ENCODE measurements at regions not wholly inside any gene's neighbourhood (a gene's known extent, or its start where the extent isn't known, plus 50 kb on each side); places are given as distances from the start of the nearest gene placed in this dataset.
"Not testable (repeated sequence)": the region's sequence is repeated elsewhere in the genome, so short reads cannot be mapped to it uniquely, and the experiment has no call there.

GRCh38 chr13:58461217-58461616, 829.7 kb downstream of the PCDH17 start:
- H3K9me3 Mint-ChIP-seq = peaks cover 2 to 9% of the 10 kb centered on the region in 2 donors
- no peaks in the 10 kb centered on the region for H3K4me1 Mint-ChIP-seq (ENCODE audit: low read depth)
- no peaks in the 10 kb centered on the region for H3K27me3 Mint-ChIP-seq (ENCODE audit: low read depth)
- ATAC-seq (replicated peaks in 1 of 2) = no peak
- DNase-seq = no peak
- H3K4me3 Mint-ChIP-seq = no peak overlapping the region
- no peaks in the 10 kb centered on the region for H3K36me3 Mint-ChIP-seq (ENCODE audit: insufficient read depth in 2 of 2)
- H3K27ac Mint-ChIP-seq = no peak overlapping the region

DNA sequence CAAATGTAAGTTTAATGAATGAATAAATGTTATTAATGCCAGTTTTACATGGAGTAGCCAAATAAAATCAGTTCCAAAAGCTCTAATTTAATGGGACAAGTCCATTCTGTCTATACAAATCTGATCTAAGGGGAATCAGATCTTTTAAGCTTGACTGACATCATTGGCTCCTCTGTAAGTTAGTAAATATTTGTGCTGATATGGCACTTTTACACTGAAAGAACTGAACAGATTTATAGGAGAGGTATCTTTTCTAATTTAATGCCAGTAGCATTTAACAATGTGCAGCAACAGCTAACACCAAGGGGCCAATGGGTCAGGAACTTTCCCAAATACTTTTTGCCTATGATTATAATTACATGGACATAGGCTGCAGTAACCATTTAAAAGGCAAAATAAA, 832.3 kb downstream of the PCDH17 start:
- Mint-ChIP-seq H3K27me3 (ENCODE audit: low read depth) (no peaks in the 10 kb centered on the region), H3K4me1 (ENCODE audit: low read depth) (no peaks in the 10 kb centered on the region), H3K27ac (no peak overlapping the region), H3K4me3 (no peak overlapping the region), H3K36me3 (ENCODE audit: insufficient read depth in 2 of 2) (no peaks in the 10 kb centered on the region), H3K9me3 (peaks cover 3 to 6% of the 10 kb centered on the region in 2 donors)
- no peak for ATAC-seq (replicated peaks in 1 of 2)
- no peak for DNase-seq

DNA sequence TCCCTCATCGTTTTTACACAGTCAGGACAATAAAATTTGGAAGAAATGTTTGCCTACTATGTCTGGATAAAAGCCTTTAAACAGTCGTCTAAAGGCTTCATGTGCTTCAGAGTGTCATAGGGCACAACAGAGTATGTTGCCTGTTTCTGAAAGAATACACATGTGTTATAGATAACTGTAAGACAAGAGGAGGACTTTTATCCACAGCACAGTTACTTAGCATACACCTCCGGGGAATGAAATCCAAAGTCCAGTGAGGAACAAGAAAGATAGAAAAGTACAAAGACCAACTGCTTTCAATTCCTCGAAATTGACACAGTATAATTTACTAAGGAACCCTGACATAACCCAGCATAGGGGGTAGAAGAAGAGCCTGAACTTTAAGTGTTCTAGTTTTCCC, 835.6 kb downstream of the PCDH17 start:
- DNase-seq (no peak), ATAC-seq (replicated peaks in 1 of 2) (no peak)
- no peak overlapping the region for H3K4me3 Mint-ChIP-seq
- H3K36me3 Mint-ChIP-seq (ENCODE audit: insufficient read depth in 2 of 2) = no peaks in the 10 kb centered on the region
- no peaks in the 10 kb centered on the region for H3K4me1 Mint-ChIP-seq (ENCODE audit: low read depth)
- H3K27ac Mint-ChIP-seq = no peak overlapping the region
- H3K27me3 Mint-ChIP-seq (ENCODE audit: low read depth) = no peaks in the 10 kb centered on the region
- H3K9me3 Mint-ChIP-seq = peaks cover 5 to 9% of the 10 kb centered on the region in 2 donors

GRCh38 chr13:58472483-58472882, 840.9 kb downstream of the PCDH17 start:
- ATAC-seq (replicated peaks in 1 of 2) = no peak
- H3K9me3 Mint-ChIP-seq = peaks cover 4 to 5% of the 10 kb centered on the region in 2 donors
- H3K4me1 Mint-ChIP-seq (ENCODE audit: low read depth) = no peaks in the 10 kb centered on the region
- DNase-seq = no peak
- no peaks in the 10 kb centered on the region for H3K36me3 Mint-ChIP-seq (ENCODE audit: insufficient read depth in 2 of 2)
- H3K4me3 Mint-ChIP-seq = no peak overlapping the region
- H3K27me3 Mint-ChIP-seq (ENCODE audit: low read depth) = no peaks in the 10 kb centered on the region
- H3K27ac Mint-ChIP-seq = no peak overlapping the region

- Mint-ChIP-seq H3K36me3 (ENCODE audit: insufficient read depth in 2 of 2) (no peaks in the 10 kb centered on the region), H3K4me3 (no peak overlapping the region), H3K27me3 (ENCODE audit: low read depth) (no peaks in the 10 kb centered on the region)
These were observed 843.0 kb downstream of the PCDH17 start for GRCh38 chr13:58474581-58474980.

DNA sequence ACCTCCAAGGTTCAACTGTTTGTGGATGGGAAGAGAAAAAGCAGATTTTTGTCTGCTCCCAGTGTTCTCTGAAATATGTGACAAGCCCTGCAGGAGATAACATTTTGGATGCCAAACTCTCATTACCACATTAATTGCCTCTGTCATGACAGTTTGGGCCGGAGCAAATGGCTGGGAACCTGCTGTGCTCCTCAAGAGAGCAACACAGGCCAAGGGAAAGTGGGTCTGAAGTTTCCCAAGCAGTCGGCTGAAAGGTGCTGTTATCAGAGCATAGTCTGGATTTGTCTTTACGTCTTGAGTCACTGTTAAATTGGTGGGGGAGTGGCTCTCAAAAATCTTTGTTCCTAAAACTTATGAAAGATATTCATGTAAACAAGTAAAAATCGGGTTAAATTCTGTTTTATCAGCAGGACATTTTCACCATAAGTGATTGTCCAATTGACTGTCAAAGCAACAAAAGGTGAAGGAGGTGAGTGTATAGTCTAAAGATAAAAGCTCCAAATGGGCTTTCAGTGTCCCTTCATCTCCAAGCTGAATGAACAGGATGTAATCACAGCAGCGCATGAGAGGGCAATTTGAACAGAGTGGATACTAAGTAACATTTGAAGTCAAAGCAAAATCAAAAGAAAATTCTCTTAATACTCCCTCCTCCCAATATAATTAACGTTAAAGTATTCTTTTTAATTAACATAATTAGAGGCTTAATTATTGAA, 844.8 kb downstream of the PCDH17 start:
- no peak for DNase-seq
- Mint-ChIP-seq H3K4me1 (ENCODE audit: low read depth) (no peaks in the 10 kb centered on the region), H3K27ac (no peak overlapping the region), H3K4me3 (no peak overlapping the region), H3K27me3 (ENCODE audit: low read depth) (no peaks in the 10 kb centered on the region), H3K36me3 (ENCODE audit: insufficient read depth in 2 of 2) (no peaks in the 10 kb centered on the region), H3K9me3 (peaks cover 5 to 8% of the 10 kb centered on the region in 2 donors)
- ATAC-seq (replicated peaks in 1 of 2) = no peak

More at GRCh38 chr13:58474581-58474980, 843.0 kb downstream of the PCDH17 start:
- Mint-ChIP-seq H3K9me3 (peaks cover 6% of the 10 kb centered on the region in 2 donors), H3K27ac (no peak overlapping the region), H3K4me1 (ENCODE audit: low read depth) (no peaks in the 10 kb centered on the region)
- DNase-seq = no peak
- no peak for ATAC-seq (replicated peaks in 1 of 2)

DNA sequence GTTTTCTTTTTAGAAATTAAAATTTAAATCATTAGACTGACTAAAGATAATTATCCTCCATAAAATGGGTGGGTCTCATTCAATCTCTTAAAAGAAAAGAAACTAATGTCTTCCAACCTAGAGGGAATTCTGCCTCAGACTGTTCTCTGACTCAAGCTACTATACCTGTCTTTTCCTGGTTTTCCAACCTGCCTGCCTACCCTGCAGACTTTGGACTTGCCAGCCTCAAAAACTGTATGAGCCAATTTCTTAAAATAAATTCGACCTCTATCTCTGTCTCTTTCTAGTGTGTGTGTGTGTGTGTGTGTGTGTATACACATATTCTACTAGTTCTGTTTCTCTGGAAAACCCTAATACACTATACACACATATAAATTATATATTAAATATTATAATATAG, 847.3 kb downstream of the PCDH17 start:
- Mint-ChIP-seq H3K27ac (no peak overlapping the region), H3K36me3 (ENCODE audit: insufficient read depth in 2 of 2) (no peaks in the 10 kb centered on the region), H3K4me1 (ENCODE audit: low read depth) (no peaks in the 10 kb centered on the region), H3K27me3 (ENCODE audit: low read depth) (no peaks in the 10 kb centered on the region), H3K4me3 (no peak overlapping the region), H3K9me3 (peaks cover 6 to 8% of the 10 kb centered on the region in 2 donors)
- ATAC-seq (replicated peaks in 1 of 2) = no peak
- no peak for DNase-seq

DNA sequence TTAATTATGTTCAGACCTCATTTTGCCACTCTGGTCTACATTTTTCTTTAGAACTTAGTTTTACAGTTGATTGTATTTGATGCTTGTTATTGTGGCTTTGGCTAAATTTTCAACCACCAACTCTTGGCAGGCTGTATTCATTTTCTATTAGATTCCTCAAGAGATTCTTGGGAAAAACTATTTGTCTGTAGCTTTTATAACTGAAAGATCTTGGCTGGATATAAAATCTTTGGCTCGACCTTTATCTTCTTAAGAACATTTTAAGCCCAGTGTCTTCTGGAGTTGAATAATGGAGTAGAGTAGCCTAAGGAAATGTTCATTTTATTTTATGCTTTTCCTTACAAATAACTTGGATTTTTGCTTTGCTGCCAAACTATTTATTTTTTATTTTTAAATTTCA, 848.5 kb downstream of the PCDH17 start:
- Mint-ChIP-seq H3K4me3 (no peak overlapping the region), H3K36me3 (ENCODE audit: insufficient read depth in 2 of 2) (no peaks in the 10 kb centered on the region), H3K27me3 (ENCODE audit: low read depth) (no peaks in the 10 kb centered on the region), H3K9me3 (peaks cover 6 to 8% of the 10 kb centered on the region in 2 donors), H3K4me1 (ENCODE audit: low read depth) (no peaks in the 10 kb centered on the region), H3K27ac (no peak overlapping the region)
- DNase-seq = no peak
- no peak for ATAC-seq (replicated peaks in 1 of 2)

DNA sequence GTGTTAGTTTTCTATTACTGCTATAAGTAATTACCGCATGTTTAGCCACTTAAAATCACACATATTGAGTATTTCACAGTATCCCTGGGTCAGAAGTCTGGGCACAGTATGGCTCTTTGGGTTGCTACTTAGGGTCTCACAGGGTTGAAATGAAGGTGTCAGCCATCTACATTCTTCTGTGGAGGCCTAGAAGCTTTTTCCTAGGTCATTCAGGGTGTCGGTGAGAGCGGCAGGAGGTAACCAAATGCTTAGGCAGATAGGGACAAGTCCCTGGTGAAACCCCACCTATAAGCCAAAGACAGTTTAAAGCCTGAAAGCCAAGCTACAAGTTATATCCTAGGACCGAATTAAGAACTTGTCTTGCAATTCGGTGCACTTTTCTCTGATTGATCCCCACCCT, 856.7 kb downstream of the PCDH17 start:
- Mint-ChIP-seq H3K4me3 (no peak overlapping the region), H3K36me3 (ENCODE audit: insufficient read depth in 2 of 2) (no peaks in the 10 kb centered on the region), H3K27ac (no peak overlapping the region), H3K4me1 (ENCODE audit: low read depth) (no peaks in the 10 kb centered on the region), H3K27me3 (ENCODE audit: low read depth) (no peaks in the 10 kb centered on the region), H3K9me3 (peaks cover 0 to 3% of the 10 kb centered on the region in 2 donors)
- no peak for DNase-seq
- ATAC-seq (replicated peaks in 1 of 2) = no peak

DNA sequence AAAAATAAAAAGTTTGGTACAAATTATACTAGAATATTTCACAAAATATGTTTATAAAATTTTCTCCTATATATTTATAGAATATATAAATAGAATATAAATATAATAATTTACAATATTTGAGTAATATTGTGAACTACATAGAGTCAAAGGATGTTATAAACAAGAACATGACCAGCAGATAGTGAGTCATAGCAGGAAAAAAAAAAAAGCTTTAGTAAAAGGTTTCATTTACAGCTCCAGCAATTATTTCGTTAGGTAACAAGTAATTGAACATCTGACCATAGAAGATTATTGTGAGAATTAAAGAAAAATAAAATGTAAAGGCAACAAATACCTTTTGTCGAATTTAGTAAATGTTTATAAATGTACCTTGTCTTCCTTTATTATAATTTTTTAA, 864.1 kb downstream of the PCDH17 start:
- Mint-ChIP-seq H3K27ac (no peak overlapping the region), H3K9me3 (peaks cover 0 to 1% of the 10 kb centered on the region in 2 donors)

DNA sequence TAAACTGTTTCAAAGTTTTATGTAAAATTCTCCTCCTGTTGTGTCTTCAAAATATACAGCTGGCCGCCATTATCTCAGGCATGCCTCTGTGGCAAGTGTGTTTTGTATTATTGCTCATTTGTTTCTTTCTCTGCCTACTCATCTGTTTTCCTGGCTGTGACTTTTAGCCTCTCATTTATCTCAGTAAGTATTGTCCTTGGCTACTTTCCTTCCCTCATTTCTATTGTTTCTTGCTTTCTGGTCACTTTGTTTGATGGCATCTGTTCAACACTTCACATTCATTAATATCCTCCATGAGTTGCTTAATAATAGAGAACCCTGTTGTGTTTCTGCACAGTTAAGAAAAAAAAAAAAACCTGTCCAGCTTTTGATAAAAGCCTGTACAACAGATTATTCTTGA, 869.4 kb downstream of the PCDH17 start:
- H3K9me3 Mint-ChIP-seq = peaks cover 5 to 7% of the 10 kb centered on the region in 2 donors
- no peaks in the 10 kb centered on the region for H3K4me1 Mint-ChIP-seq (ENCODE audit: low read depth)
- no peak overlapping the region for H3K4me3 Mint-ChIP-seq
- H3K27me3 Mint-ChIP-seq (ENCODE audit: low read depth) = no peaks in the 10 kb centered on the region
- DNase-seq = no peak
- no peak overlapping the region for H3K27ac Mint-ChIP-seq
- ATAC-seq (replicated peaks in 1 of 2) = no peak
- no peaks in the 10 kb centered on the region for H3K36me3 Mint-ChIP-seq (ENCODE audit: insufficient read depth in 2 of 2)

More for the DNA sequence above, 864.1 kb downstream of the PCDH17 start:
- ATAC-seq (replicated peaks in 1 of 2) (no peak), DNase-seq (no peak)
- no peak overlapping the region for H3K4me3 Mint-ChIP-seq
- no peaks in the 10 kb centered on the region for H3K27me3 Mint-ChIP-seq (ENCODE audit: low read depth)
- no peaks in the 10 kb centered on the region for H3K4me1 Mint-ChIP-seq (ENCODE audit: low read depth)
- H3K36me3 Mint-ChIP-seq (ENCODE audit: insufficient read depth in 2 of 2) = no peaks in the 10 kb centered on the region

DNA sequence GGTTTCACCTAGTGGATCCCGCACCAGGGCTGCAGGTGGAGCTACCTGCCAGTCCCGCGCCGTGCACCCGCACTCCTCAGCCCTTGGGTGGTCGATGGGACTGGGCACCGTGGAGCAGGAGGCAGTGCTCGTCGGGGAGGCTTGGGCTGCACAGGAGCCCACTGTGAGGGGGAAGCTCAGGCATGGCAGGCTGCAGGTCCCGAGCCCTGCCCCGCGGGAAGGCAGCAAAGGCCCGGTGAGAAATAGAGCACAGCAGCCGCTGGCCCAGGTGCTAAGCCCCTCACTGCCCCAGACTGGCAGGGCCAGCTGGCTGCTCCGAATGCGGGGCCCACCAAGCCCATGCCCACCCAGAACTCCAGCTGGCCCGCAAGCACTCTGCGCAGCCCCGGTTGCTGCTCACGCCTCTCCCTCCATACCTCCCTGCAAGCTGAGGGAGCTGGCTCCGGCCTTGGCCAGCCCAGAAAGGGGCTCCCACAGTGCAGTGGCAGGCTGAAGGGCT, 872.7 kb downstream of the PCDH17 start:
- H3K9me3 Mint-ChIP-seq = peaks cover 7 to 11% of the 10 kb centered on the region in 2 donors
- not testable (repeated sequence) for H3K27ac Mint-ChIP-seq; H3K4me1 Mint-ChIP-seq (ENCODE audit: low read depth); H3K27me3 Mint-ChIP-seq (ENCODE audit: low read depth); ATAC-seq (replicated peaks in 1 of 2); H3K36me3 Mint-ChIP-seq (ENCODE audit: insufficient read depth in 2 of 2); H3K4me3 Mint-ChIP-seq; DNase-seq

DNA sequence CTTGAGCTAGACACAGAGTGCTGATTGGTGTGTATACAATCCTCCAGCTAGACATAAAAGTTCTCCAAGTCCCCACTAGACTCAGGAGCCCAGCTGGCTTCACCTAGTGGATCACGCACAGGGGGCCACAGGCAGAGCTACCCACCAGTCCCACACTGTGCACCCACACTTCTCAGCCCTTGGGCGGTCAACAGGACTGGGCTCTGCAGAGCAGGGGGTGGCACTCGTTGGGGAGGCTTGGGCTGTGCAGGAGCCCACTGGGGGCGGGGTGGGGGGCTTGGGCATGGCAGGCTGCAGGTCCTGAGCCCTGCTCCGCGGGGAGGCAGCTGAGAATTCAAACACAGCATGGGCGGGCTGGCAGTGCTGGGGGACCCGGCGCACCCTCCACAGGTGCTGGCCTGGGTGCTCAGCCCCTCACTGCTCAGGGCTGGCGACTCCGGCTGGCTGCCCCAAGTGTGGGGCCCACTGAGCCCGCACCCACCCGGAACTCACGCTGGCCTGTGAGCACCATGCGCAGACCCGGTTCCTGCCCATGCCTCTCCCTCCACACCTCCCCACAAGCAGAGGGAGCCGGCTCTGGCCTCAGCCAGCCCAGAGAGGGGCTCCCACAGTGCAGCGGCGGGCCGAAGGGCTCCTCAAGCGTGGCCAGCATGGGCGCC, 873.8 kb downstream of the PCDH17 start:
- H3K27ac Mint-ChIP-seq; H3K4me1 Mint-ChIP-seq (ENCODE audit: low read depth); ATAC-seq (replicated peaks in 1 of 2); H3K36me3 Mint-ChIP-seq (ENCODE audit: insufficient read depth in 2 of 2); H3K4me3 Mint-ChIP-seq; DNase-seq; H3K27me3 Mint-ChIP-seq (ENCODE audit: low read depth): not testable (repeated sequence)
- peaks cover 11 to 12% of the 10 kb centered on the region in 2 donors for H3K9me3 Mint-ChIP-seq
